Choroid plexus epithelial cell (primary cell): ENCODE measurements at regions not wholly inside any gene's neighbourhood (a gene's known extent, or its start where the extent isn't known, plus 50 kb on each side); places are given as distances from the start of the nearest gene placed in this dataset.

Experiments used
- DNase-seq: peaks from one replicate; pipeline ENCODE4 v3.0.0-alpha.2; 2010; ENCODE audit warnings: low read depth
- H3K4me3 ChIP-seq: 2 replicates; pipeline ENCODE4 v1.5.1; 2011; ENCODE audit warnings: low read depth, mild to moderate bottlenecking, control low read depth, low read length, moderate library complexity
- TF ChIP-seq, protein P1 (sequence below): conservative IDR thresholded peaks from 2 replicates; pipeline ENCODE4 v1.5.1; 2011; ENCODE audit warnings: low read depth, mild to moderate bottlenecking, control low read depth, inconsistent platforms, low read length, moderate library complexity

DNA sequence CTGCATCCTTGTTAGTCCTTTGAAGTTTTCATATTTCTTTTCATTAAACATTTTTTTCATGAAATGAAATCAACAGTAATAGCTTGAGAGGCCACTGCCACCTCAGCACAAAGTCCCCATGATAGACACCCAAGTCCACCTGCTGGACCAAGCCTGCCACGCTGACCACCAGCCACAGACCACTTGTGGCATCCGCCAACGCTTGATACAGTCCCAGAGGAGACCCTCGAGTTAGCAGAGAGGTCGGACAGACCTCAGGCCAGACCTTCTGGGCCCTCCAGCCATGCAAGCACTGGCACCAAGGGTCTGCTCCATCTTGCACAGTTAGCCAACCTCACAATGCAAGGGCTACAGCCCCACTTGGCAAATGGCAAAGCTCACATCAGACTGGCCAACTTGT, 91.8 kb upstream of the RTL6 start:
- TF ChIP-seq, protein P1, sequence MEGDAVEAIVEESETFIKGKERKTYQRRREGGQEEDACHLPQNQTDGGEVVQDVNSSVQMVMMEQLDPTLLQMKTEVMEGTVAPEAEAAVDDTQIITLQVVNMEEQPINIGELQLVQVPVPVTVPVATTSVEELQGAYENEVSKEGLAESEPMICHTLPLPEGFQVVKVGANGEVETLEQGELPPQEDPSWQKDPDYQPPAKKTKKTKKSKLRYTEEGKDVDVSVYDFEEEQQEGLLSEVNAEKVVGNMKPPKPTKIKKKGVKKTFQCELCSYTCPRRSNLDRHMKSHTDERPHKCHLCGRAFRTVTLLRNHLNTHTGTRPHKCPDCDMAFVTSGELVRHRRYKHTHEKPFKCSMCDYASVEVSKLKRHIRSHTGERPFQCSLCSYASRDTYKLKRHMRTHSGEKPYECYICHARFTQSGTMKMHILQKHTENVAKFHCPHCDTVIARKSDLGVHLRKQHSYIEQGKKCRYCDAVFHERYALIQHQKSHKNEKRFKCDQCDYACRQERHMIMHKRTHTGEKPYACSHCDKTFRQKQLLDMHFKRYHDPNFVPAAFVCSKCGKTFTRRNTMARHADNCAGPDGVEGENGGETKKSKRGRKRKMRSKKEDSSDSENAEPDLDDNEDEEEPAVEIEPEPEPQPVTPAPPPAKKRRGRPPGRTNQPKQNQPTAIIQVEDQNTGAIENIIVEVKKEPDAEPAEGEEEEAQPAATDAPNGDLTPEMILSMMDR = no peak
- H3K4me3 ChIP-seq = no peak overlapping the region
- no peak for DNase-seq

DNA sequence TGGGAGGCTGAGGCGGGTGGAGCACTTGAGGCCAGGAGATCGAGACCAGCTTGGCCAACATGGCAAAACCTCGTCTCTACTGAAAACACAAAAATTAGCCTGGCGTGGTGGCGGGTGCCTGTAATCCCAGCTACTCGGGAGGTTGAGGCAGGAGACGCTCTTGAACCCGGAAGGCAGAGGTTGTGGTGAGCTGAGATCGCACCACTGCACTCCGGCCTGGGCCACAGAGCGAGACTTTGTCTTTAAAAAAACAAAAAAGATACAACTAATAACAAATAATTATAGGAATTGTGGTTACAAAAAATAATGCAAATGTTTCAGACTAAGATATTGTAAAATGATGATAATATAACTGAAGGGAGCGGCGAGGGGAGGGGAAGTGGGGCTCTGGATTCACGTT, 90.3 kb upstream of the RTL6 start:
- no peak overlapping the region for H3K4me3 ChIP-seq
- TF ChIP-seq, protein P1 = no peak
- no peak for DNase-seq

DNA sequence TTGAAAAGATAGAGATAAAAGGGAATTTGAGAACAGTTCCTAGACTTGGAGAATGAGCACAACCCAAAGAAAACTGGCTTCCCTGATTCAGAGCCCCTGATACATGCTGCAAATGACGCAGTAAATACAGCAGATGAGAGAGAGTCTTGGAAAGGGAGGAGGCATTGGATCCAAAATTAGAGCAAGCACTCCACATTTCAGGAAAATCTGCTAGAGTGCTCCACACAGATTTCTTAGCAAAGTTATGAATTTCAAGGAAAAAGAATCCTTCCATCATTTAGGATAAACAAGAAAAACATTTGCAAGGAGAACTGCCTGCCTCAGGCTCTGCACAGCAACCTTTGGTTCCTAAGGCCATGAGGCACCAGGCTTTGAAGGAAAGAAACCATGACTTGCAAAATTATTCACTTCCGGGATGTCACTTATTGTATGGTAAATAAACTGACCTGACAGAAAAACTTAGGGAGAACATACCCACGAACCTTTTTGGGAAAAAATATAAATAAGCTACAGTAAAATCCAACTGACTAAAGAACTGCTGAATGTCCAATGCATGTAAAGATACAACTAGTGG, 89.8 kb upstream of the RTL6 start:
- no peak overlapping the region for H3K4me3 ChIP-seq
- no peak for DNase-seq
- TF ChIP-seq, protein P1 = no peak

DNA sequence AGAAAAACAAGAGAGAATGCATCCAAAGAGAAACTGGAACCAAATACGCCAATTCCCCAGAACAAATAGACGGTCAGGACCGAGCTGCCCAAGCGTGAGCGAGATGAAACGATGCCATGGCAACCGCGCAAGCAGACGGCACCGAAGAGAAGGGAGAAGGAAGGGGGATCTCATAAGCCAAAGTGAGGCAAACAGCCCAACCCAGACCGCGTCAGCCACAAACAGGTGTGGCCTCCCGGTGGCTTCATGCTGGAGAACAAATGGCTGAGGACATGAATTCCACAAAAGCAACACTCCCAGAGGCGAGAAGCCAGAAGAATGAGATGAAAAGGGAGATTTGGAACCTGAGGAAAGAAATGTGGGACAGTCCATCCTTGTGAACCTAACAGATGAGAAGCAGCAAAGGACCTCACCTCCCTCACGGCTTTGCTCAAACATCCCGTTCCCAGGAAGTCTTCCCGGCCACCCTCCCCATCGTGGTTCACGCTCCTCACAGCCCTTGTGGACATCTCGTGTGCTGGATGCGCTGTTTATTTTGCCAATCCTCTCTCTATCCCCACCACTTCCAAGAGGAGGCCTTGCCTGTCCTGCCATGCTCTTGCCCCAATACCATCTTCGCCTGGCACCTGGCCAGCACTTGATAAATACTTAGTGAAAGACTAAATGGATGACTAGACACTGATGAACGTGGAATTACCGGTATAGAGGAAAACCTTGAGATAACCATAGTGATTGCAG, 89.1 kb upstream of the RTL6 start:
- TF ChIP-seq, protein P1 = no peak
- no peak overlapping the region for H3K4me3 ChIP-seq
- peak; percentile 8 for DNase-seq

DNA sequence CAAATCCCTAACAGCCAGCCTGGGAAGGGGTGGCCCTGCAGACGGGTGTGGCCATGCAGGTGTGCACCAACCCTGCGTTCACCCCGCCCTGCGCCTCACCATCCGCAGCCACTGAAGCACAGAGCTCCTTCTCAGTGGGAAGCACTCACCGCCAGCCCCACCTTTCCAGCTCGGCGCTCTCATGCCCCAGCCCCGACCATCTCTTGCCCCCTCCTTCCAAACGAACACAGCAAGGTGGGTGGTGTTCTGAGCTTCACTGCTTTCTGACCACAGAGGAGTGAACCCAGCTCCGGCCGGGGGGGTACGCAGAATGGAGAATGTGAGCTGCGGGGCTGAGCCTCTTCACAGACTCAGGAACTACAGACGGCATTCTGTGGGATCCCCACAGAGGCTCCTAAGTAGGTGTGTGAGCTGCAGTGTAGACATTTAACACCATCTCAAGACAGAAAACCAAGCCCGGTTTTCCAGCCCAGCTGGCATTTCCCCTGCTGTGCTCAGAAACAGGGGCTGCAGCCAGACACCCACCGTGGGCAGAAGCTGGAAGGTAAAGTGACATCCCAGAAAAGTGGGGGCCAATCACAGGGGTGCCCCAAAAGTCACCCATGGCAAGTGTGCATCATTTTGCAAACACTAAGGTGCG, 88.4 kb upstream of the RTL6 start:
- TF ChIP-seq, protein P1 = no peak
- H3K4me3 ChIP-seq = no peak overlapping the region
- DNase-seq = no peak

DNA sequence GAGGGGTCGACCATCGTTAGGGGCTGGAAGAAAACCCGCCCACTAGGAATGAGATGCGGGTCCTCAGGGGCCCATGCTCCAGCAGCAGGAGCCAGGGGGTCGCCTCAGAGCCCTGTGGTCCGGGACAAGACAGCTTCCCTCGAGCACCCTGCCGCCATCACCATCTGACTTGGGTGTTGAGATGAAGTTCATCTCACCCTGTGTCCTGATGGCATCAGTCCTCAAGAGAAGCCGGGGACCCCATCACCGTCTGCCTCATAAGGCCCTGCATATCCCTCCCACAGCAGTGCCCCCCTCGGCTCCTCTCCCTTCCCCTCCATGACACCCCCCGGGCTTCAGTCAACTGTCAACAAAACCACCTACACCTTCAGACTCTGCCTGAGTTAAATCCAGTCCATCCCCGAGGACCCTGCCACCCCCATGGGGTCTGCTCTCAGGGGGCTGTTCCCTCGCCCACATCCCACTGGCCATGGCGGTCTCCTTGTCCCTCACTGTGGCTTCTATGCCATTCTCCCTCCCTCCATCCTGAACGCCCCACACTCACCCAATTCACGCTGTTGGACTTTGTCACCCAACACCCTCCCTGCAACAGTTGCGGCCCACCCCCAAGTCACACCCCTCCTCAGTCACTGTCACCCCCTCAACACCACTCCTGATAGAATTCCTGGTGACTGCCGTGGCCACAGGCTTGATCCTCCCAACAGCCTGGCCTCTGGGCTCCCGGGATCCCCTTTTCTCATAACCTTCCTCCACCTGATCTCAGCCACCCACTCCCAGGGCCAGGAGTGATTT, 87.7 kb upstream of the RTL6 start:
- TF ChIP-seq, protein P1 = no peak
- DNase-seq = no peak
- H3K4me3 ChIP-seq = no peak overlapping the region
